Superior temporal gyrus (tissue), 1 donor: ENCODE measurements at regions not wholly inside any gene's neighbourhood (a gene's known extent, or its start where the extent isn't known, plus 50 kb on each side); places are given as distances from the start of the nearest gene placed in this dataset.

Source experiments
- DNase-seq: peaks from one replicate; pipeline ENCODE4 v3.0.0-alpha.2; 2016; ENCODE audit errors: extremely low spot score

GRCh38 chr1:219669556-219669955 lies 56.7 kb upstream of the ZC3H11B start:
- DNase-seq = no peak

DNA sequence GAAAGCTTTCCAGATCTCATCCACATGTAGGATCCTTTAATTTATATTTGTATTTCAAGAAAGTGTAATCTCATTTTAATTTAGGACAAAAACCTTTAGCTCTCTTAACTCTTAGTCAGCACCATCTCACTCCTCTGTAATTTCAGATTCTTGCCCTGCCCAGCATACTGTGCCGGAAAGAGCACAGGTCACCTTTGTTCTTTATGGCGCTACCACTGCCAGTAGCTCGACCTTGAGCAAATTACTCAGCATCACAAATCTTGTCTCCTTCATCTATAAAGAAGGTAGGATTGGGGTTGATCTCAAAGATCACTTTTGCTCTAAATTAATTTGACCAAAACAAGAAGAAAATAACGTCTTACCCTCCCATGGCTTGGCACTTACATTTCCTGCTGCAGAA lies 56.1 kb upstream of the ZC3H11B start:
- no peak for DNase-seq

- no peak for DNase-seq
Measured at GRCh38 chr1:219668446-219668845, 55.5 kb upstream of the ZC3H11B start.

- no peak for DNase-seq
Measured at GRCh38 chr1:219666242-219666641, 53.3 kb upstream of the ZC3H11B start.

- no peak for DNase-seq
Measured at GRCh38 chr1:219665089-219665488, 52.2 kb upstream of the ZC3H11B start.

DNA sequence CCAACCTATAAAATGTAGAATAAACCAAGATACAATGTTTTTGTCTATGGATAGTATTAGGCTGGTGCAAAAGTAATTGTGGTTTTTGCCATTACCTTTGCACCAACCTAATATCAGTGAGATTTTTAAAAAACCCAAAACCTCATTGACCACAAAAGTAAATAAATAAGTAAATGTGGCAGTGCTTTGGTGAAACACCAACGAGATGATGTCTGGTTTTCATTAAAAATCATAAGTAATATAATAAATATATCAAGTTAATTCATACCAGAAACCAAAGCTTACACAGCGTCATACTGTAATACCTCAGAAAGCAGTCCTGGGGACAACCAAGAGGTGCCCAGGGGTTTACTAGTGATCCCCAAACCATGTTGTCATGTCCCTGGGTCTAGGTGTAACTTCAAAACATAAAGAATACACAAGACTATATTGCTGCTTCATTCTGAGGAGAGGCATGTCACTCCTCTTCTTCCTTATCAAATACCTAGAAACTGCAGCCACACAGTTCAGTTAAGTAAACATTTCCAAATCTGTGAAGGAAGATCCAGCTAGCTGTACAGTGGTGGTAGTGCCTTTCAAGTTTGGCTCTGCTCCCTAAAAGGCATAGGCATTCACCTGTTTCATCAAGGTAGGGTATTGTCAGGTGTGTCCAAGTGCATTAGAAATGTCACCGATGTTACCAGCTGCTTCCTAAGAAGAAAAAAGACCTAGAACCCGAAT lies 51.6 kb upstream of the ZC3H11B start:
- DNase-seq = no peak
